GM21576 (cell line): ENCODE measurements at regions not wholly inside any gene's neighbourhood (a gene's known extent, or its start where the extent isn't known, plus 50 kb on each side); places are given as distances from the start of the nearest gene placed in this dataset.

Source experiments
- ATAC-seq: cut with Tn5 transposase; IDR thresholded peaks from one replicate; pipeline ENCODE4 v1.9.1; 2021; ENCODE audit warnings: mild to moderate bottlenecking, moderate library complexity; ENCODE audit not compliant: unreplicated experiment

DNA sequence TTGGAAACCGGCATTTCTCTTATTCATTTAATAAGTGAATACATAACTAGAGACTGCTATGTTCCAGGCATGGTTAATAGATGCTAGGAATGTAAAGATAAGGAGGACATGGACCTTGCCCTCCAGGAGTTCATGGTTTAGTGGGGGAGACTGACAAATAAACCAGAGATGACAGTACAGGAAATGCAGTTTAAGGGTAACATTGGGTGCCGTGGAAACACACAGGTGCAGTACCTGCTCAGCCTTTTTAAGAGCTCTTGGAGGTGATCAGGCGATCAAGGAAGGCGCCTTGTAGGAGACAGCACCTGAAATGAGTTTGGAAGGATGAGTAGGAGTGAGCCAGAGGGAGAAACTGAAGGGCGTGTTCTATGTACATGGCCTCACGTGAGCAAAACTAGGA is 145.8 kb downstream of the AASDH start:
- no peak for ATAC-seq

DNA sequence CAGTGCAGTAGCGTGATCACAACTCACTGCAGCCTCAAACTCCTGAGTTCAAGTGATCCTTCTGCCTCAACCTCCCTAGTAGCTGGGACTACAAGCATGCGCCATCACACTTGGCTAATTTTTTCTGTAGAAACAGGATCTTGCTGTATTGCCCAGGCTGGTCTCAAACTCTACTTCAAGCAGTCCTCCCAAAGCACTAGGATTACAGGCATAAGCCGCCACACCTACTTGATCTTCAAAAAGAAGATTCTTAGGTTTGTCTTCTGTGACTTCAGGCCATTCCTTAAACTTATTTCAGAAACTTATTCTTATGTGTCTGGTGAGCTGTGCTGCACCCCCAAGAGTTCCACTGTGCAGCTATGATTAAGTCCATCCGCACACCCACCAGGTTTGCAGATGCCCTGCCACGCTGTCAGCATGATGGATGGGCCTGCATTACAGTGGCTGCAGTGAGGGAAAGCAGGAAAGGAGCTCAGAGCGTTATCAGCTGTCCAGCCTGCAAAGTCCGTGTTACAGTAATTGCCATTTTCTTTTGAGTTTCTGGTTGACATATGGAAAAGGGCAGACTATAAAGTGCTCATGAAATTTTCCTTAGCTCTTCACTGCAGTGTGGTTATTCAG is 146.6 kb downstream of the AASDH start:
- no peak for ATAC-seq

DNA sequence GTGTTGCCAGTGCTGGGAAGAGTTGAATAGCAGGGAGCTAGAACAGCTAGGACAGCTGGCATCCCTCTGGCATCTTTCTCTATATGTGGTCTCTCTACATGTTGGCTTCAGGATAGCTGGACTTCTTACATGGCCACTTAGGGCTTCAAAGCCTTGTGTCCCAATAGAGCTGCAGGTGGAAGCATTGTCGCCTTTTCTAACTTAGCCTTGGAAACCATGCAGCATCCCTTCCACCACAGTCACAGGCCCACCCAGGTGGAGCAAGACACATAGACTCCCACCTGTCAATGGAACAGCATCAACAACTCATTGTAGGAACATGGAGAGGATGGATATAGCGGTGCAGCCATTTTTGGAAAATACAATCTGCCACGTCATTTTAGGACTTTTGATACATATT is 149.0 kb downstream of the AASDH start:
- ATAC-seq: no peak

DNA sequence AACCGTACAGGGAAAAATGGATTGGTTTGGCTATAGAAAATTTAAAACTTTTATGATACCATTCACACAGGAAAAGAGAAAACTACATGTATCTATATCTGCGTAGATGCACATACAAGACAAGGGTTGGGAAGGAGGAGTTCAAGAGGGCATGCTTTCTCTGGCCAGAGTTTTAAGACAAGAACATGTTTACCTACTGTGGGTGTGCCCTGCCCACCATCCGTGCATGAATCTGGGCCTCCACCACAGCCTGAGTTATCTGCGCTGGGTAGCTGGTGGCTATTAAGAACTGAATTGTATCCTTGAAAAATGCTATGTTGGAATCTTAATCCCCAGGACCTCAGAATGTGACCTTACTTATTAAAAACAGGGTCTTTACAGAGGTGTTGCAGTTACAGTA is 151.6 kb downstream of the AASDH start:
- ATAC-seq: no peak

DNA sequence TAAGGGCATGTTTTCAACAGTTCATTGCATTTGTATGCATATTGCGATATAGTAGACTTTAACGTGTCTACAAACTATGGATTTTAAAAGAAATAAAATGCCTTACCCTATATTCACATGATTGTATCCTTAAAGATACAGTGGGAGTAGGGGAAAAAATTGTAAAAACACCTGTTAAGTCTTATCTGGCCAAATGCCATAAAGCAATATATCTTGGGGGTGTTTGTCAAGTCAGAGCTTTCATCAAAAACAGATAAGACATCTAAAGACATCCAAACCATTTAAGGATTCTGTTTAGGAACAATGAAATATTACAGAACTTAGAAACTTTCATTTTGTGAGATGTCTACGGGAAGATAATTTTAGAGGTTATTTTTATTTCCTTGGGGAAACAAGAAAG is 152.3 kb downstream of the AASDH start:
- no peak for ATAC-seq

DNA sequence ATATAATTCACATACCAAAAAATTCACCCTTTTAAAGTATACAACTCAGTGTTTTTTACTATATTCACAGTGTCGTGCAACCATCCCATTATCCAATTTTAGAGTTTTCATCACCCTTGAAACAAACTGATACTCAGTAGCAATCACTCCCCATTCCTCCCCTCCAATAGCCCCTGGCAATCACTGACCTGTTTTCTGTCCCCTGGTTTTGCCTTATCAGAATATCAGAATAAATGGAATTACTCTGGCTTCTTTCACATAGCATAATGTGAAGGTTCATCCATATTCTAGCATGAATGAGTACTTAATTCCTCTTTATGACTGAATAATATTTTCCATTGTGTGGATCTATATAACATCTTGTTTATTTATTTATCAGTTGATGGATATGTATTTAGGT is 153.2 kb downstream of the AASDH start:
- no peak for ATAC-seq

DNA sequence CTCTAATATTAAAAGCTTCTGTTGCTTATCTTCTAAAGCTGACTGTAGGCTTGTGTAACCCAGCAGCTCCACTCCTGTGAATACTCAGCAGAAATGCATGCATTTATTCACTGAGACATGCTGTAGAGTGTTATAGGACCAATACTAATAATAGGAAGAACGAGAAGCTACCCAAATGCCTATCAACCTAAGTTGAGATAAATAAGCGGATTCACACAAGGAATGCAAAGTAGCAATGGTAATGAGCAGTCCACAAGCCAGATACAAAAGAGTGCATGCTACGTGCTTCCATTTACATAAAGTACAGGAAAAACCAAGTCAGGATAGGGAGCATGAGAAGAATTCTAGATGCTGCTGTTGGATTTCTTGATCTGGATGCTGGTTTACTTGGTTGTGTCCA is 155.9 kb downstream of the AASDH start:
- no peak for ATAC-seq

DNA sequence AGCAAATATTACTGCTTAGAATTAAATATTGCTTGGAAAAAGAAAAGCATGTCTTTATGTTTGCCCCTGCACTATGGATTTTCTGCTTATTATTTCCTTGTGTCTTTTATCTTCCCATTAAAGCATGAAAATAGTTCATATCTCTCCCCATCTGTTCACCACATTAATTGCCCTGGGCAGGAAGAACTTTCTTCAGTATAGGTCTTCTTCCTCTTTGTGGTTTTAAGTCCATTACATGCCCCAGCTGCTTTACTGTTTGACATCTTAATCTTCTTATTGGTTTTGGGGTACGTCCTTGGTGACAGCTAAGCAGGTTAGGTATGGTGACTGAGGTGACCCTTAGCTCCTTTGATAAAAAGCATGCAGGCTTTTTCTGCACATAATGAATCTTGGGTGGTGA is 157.3 kb downstream of the AASDH start:
- no peak for ATAC-seq

DNA sequence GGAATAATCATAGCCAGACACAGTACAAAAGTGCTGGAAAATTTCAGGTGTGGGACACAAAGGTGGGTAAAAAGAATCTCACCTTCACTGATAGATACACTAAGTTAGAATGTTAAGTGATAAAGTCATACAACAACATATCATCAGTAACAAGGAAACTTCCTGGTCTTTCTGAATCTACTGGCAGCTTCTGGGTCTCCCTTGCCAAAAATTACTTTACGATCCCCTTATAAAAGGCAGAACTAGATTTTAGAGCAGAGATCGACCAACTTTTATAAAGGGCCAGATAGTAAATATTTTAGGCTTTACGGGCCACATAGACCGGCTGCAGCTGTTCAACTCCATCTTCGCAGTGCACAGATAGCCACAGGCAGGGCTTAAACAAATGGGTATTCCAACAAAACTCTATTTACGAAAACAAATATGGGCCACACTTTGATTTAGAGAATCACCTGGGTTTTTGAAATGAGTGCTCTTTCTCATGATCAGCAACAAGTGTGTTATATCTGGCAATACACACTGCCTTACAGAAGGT is 159.9 kb downstream of the AASDH start:
- no peak for ATAC-seq

DNA sequence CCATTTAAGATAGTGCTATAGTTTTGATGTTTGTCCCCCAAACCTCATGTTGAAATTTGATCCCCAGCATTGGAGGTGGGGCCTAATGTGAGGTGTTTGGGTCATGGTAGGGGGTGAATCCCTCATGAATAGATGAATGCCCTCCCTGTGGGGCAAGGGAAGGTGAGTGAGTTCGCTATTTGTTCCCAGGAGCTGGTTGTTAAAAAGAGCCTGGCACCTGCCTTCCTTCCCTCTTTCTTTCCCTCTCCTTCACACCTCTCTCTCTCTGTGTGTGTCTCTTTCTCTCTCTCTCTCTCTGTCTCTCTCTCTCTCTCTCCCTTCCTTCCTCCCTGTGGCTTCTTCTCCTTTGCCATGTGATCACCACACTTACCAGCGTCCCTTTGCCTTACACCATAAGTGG is 160.7 kb downstream of the AASDH start:
- ATAC-seq: no peak

DNA sequence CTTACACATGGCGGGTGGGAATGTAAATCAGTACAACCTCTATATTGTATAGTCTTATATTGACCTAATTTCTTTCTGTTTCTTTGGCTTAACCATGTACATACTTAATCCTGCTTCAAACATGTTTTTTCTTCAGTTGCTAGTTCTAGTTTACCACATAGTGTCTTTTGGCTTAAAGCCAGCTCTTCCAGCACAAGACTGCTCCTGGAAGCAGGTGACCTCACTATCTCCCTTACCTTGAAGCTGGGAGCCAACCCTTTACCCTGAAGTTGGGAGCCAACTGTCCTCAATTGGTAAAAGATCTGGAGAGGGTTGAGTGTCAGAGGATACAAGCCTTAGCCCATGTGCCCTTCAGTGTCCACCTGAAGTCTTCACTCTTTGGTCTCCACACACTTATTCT is 162.7 kb downstream of the AASDH start:
- ATAC-seq: no peak

DNA sequence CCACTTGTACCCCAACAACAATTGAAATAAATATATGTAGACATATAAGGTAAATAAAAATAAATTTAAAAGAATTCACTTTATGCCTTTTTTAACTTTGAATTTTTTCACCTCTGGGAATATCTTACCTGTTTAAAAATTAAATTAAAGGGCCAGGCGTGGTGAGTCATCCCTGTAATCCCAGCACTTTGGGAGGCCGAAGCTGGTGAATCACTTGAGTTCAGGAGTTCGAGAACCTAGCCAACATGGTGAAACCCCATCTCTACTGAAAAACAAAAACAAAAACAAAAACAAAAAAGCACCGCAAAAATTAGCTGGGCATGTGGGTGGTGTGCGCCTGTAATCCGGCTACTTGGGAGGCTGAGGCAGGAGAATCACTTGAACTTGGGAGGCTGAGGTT is 164.8 kb downstream of the AASDH start:
- no peak for ATAC-seq

DNA sequence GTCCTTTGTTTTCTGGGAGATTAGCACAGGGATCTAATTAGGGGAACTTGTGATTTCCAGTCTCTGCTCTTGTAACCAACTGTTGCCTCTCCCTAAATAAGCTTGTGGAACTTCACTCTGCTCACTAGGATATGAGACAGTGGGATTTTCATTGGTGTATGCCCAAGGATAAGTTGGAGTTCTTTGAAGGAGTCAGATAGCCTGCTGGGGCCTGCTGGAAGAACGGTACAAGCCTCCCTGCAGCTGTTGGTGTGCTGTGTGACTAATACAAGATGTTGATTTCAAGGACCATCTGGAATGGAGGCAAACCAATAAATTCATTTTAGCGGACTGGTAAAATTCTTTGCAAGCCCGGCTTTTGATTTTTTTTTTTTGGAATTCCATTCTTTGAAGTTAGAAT is 167.0 kb downstream of the AASDH start:
- no peak for ATAC-seq

DNA sequence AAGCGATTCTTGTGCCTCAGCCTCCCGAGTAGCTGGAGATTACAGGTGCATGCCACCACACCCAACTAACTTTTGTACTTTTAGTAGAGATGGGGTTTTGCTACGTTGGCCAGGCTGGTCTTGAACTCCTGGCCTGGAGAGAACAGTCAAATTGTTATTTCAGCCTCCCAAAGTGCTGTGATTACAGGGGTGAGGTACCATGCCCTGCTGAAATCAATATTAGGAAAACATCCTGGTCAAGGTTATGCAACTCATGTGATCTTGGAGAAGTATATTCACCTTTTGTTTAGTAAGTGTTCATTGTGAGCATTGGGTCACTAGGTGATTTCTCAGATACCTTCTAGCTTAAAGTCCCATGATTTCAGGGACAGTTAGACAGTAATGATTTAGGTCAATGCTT is 167.8 kb downstream of the AASDH start:
- no peak for ATAC-seq

DNA sequence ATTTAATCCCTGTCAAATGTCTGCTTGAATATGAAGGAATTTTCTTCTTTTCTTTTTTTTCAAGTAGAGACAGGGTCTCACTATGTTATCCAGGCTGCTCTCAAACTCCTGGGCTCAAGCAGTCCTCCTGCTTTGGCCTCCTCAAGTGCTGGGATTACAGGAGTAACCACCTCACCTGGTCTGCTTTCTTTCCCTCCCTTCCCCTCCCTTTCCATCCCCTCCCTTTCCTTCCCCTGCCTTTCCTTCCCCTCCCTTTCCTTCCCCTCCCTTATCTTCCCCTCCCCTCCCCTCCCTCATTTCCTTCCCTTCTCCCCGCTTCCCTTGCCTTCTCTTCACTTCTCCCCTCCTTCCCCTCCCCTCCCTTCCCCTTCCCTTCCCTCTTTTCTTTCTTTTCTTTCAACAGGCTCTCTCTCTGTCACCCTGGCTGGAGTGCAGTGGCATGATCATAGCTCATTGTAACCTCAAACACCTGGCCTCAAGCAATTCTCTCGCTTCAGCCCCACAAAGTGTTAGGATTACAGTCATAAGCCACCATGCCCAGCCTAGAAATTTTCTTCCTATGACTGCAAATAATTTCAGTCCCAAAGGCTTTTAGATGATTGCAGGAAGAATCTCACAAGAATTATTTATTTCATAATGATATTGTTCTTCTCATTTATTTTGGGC is 168.9 kb downstream of the AASDH start:
- no peak for ATAC-seq

DNA sequence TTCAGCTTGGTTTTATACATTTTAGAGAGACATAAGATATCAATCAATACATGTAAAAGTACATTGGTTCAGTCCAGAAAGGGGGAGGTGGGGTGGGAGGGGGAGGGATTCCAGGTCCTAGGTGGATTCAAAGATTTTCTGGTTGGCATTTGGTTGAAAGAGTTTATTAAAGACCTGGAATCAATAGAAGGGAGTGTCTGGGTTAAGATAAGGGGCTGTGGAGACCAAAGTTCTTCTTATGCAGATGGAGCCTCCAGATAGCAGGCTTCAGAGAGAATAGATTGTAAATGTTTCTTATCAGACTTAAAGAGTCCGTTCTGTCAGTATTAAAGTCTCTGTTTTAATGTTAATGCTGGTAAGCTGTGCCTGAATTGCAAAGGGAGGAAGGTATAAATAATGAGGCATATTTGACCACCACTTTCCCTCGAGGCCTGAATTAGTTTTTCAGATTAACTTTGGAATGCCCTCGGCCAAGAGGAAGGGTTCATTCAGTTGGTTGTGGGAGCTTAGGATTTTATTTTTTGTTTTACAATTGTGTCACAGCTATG is 169.9 kb downstream of the AASDH start:
- no peak for ATAC-seq

DNA sequence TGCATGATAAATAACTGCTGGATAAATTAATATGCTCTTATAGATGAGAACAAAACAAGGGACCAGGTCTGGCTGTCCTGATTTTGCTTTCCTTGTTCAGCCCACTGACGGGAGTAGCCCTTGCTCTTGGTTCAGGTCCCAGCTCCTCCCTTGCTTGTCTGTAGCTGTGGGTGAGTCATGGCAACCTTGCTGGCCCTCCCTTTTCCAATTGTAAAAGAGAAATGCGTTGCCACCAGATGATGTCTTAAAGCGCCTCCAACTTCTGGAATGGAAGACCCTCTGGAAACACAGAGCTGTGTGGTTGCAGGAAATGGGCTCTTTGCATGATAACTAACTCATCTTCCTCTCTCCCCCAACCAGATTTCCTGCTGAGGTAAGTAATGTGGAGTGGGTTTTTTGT is 171.4 kb downstream of the AASDH start:
- no peak for ATAC-seq

DNA sequence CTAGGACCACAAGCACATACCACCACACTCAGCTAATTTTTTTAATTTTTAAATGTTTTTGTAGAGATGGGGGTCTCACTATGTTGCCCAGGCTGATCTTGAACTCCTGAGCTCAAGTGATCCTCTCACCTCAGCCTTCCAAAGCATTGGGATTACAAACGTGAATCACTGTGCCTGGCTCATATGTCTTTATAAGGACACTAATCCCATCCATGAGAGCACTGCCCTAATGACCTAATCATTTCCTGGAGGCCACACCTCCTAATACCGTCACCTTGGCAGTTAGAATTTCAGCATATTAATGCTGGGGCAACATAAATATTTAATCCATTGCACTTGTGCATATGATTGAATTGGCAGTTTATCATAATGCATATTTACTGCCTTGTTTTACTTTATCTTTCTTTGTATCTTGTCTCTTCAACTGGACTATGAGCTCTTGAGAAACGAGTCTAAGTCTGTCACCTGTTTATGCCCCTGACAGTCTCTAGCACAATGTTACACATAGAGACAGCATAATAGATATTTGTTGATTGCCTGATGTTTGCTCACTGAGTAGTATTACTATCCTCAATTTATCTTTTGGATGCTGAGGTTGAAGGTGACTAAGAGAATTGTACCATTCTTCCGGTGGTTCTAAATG is 172.0 kb downstream of the AASDH start:
- no peak for ATAC-seq

DNA sequence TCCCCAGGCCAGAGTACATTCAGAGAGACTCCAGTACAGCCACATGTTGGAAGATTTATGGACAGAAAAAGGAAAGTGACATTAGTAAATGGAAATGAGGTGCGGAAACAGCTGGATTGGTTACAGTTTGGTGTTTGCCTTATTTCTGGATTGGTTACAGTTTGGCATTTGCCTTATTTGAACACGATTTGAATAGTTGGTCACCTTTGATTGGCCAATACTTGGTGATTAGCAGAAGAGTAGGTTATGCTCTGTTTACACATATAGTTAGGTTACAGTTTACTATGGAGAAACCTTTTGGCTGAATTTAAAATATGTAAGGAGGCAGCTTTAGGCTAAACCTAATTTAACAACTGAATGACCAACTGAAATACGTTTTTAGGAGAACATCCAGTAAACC is 173.7 kb downstream of the AASDH start:
- no peak for ATAC-seq

DNA sequence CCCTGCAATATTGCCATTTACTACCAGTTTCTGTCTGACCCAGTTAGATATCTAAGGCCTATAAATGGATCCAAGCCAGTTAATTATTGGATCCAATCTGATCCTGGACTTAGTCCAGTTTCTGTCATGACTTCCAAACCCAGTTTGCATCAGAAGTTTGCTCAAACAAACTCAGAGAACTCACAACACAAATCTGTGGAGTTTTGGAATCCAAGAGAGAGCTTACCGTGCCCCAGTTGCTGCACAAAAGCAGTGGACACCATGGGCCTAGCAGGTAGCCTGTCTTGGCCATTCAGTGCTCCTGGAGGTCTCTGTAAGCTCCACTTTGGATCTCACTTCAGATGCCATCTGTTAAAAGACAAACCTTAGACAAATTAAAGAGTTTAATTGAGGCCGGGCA is 174.5 kb downstream of the AASDH start:
- no peak for ATAC-seq

DNA sequence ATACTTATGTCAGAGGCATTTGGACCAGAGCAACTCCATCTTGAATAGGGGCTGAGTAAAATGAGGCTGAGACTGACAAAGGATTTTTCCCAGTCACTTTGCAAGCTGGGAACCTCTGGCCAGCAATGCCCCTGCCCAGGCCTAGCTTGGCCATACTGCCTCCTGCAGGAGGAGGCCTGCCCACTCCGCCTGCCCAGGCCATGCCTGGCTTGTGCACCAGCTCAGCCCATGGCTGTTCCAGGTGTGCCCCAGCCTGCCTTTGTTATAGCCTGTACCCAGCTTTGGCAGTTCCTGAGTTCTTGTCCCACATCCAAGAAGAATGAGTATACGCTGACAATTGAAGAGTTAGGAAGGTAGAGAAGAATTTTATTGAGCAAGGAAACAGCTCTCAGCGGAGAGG is 176.1 kb downstream of the AASDH start:
- no peak for ATAC-seq

DNA sequence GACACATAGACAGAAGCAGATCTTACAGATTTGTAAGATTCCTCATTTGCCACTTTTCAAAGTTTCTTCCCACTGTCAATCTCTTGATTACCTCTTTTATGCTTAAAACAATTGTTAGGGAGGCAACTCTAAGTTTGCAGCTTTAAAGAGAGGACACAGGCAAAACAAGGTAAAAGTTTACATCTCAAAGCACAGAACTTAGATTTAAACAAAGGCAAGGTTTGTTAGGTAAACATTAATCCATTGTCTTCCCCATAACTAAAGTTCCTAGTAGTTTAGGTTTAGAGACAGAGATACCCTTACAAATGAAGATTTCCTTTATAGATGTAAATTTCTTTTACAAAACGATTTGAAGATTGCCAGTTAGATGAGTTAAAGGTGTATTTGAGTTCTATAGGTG is 176.9 kb downstream of the AASDH start:
- ATAC-seq: no peak
